ENCODE measurements at regions not wholly inside any gene's neighbourhood (a gene's known extent, or its start where the extent isn't known, plus 50 kb on each side); places are given as distances from the start of the nearest gene placed in this dataset.

GRCh38 chr5:96037128-96037527 is 75.5 kb upstream of the ELL2 start:
- ATAC-seq (ENCODE audit: insufficient number of reproducible peaks, low FRiP score, low read depth) (peak; percentile 76), DNase-seq (ENCODE audit: low spot score) (no peak)
- TF ChIP-seq CTCF (IDR thresholded peaks at IDR 0.05), result no peak
- no peak overlapping the region for H3K4me3 ChIP-seq
- H3K9me3 ChIP-seq, result no peaks in the 10 kb centered on the region
- H3K27me3 ChIP-seq (replicated peaks; ENCODE audit: insufficient read depth), result no peaks in the 10 kb centered on the region
- H3K27ac ChIP-seq, result peak overlapping the region; percentile 52 to 64
- no peaks in the 10 kb centered on the region for H3K36me3 ChIP-seq
- H3K4me1 ChIP-seq (ENCODE audit: control insufficient read depth in 1 of 2, low read depth in 2 of 2), result peaks cover 4 to 19% of the 10 kb centered on the region in 2 donors

GRCh38 chr5:96036301-96036700 is 74.7 kb upstream of the ELL2 start:
- peaks cover 4 to 19% of the 10 kb centered on the region in 2 donors for H3K4me1 ChIP-seq (ENCODE audit: control insufficient read depth in 1 of 2, low read depth in 2 of 2)
- no peak for TF ChIP-seq CTCF (IDR thresholded peaks at IDR 0.05)
- H3K9me3 ChIP-seq, result no peaks in the 10 kb centered on the region
- no peak overlapping the region for H3K4me3 ChIP-seq
- peak overlapping the region; percentile 52 to 64 for H3K27ac ChIP-seq
- no peaks in the 10 kb centered on the region for H3K36me3 ChIP-seq
- DNase-seq (ENCODE audit: low spot score), result no peak
- no peaks in the 10 kb centered on the region for H3K27me3 ChIP-seq (replicated peaks; ENCODE audit: insufficient read depth)
- ATAC-seq (ENCODE audit: insufficient number of reproducible peaks, low FRiP score, low read depth), result no peak

- Histone ChIP-seq H3K4me1 (ENCODE audit: control insufficient read depth in 1 of 2, low read depth in 2 of 2) (peaks cover 4 to 19% of the 10 kb centered on the region in 2 donors), H3K9me3 (no peaks in the 10 kb centered on the region), H3K36me3 (no peaks in the 10 kb centered on the region), H3K27ac (no peak overlapping the region), H3K4me3 (no peak overlapping the region), H3K27me3 (replicated peaks; ENCODE audit: insufficient read depth) (no peaks in the 10 kb centered on the region)
- ATAC-seq (ENCODE audit: insufficient number of reproducible peaks, low FRiP score, low read depth) (no peak), DNase-seq (ENCODE audit: low spot score) (no peak)
- no peak for TF ChIP-seq CTCF (IDR thresholded peaks at IDR 0.05)
Measured at GRCh38 chr5:96035796-96036195, 74.1 kb upstream of the ELL2 start.

- ATAC-seq (ENCODE audit: insufficient number of reproducible peaks, low FRiP score, low read depth) (no peak), DNase-seq (ENCODE audit: low spot score) (no peak)
- no peak for TF ChIP-seq CTCF (IDR thresholded peaks at IDR 0.05)
- H3K4me3 ChIP-seq, result no peak overlapping the region
- no peaks in the 10 kb centered on the region for H3K36me3 ChIP-seq
- peaks cover 4 to 19% of the 10 kb centered on the region in 2 donors for H3K4me1 ChIP-seq (ENCODE audit: control insufficient read depth in 1 of 2, low read depth in 2 of 2)
- no peak overlapping the region for H3K27ac ChIP-seq
- H3K9me3 ChIP-seq, result no peaks in the 10 kb centered on the region
- H3K27me3 ChIP-seq (replicated peaks; ENCODE audit: insufficient read depth), result no peaks in the 10 kb centered on the region
Measured at GRCh38 chr5:96033116-96033515, 71.5 kb upstream of the ELL2 start.

GRCh38 chr5:96031811-96032261 is 70.2 kb upstream of the ELL2 start:
- Histone ChIP-seq H3K27me3 (replicated peaks; ENCODE audit: insufficient read depth) (no peaks in the 10 kb centered on the region), H3K36me3 (no peaks in the 10 kb centered on the region), H3K27ac (no peak overlapping the region), H3K4me1 (ENCODE audit: control insufficient read depth in 1 of 2, low read depth in 2 of 2) (peaks cover 2 to 8% of the 10 kb centered on the region in 2 donors), H3K4me3 (no peak overlapping the region), H3K9me3 (no peaks in the 10 kb centered on the region)
- ATAC-seq (ENCODE audit: insufficient number of reproducible peaks, low FRiP score, low read depth) (no peak), DNase-seq (ENCODE audit: low spot score) (no peak)
- no peak for TF ChIP-seq CTCF (IDR thresholded peaks at IDR 0.05)

All from thoracic aorta (tissue), 2 donors.